ENCODE measurements at regions not wholly inside any gene's neighbourhood (a gene's known extent, or its start where the extent isn't known, plus 50 kb on each side); places are given as distances from the start of the nearest gene placed in this dataset.

DNA sequence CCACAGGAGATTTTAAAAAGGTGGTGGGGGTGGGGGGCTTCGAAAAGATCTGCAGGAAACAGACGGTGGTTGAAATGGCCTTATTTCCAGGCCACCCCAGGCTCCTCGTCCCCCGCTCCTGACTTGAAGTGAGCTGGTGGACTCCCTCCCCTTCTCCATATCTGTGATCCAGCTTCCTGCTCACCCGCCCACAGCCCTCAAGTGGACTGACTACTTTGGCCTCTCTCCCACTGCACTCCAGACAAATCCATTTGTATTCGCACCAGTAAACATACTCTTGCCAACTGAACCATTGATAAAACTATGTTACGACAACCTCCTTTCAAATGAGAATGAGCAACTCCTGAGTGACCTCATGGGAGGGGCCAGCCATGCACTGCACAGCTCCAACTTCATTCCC lies 259.5 kb downstream of the COL4A1 start:
- TF ChIP-seq, protein P1, sequence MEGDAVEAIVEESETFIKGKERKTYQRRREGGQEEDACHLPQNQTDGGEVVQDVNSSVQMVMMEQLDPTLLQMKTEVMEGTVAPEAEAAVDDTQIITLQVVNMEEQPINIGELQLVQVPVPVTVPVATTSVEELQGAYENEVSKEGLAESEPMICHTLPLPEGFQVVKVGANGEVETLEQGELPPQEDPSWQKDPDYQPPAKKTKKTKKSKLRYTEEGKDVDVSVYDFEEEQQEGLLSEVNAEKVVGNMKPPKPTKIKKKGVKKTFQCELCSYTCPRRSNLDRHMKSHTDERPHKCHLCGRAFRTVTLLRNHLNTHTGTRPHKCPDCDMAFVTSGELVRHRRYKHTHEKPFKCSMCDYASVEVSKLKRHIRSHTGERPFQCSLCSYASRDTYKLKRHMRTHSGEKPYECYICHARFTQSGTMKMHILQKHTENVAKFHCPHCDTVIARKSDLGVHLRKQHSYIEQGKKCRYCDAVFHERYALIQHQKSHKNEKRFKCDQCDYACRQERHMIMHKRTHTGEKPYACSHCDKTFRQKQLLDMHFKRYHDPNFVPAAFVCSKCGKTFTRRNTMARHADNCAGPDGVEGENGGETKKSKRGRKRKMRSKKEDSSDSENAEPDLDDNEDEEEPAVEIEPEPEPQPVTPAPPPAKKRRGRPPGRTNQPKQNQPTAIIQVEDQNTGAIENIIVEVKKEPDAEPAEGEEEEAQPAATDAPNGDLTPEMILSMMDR (conservative IDR thresholded peaks at IDR 0.05; ENCODE audit: low read depth in 2 of 2), result no peak
- TF ChIP-seq, protein P2, sequence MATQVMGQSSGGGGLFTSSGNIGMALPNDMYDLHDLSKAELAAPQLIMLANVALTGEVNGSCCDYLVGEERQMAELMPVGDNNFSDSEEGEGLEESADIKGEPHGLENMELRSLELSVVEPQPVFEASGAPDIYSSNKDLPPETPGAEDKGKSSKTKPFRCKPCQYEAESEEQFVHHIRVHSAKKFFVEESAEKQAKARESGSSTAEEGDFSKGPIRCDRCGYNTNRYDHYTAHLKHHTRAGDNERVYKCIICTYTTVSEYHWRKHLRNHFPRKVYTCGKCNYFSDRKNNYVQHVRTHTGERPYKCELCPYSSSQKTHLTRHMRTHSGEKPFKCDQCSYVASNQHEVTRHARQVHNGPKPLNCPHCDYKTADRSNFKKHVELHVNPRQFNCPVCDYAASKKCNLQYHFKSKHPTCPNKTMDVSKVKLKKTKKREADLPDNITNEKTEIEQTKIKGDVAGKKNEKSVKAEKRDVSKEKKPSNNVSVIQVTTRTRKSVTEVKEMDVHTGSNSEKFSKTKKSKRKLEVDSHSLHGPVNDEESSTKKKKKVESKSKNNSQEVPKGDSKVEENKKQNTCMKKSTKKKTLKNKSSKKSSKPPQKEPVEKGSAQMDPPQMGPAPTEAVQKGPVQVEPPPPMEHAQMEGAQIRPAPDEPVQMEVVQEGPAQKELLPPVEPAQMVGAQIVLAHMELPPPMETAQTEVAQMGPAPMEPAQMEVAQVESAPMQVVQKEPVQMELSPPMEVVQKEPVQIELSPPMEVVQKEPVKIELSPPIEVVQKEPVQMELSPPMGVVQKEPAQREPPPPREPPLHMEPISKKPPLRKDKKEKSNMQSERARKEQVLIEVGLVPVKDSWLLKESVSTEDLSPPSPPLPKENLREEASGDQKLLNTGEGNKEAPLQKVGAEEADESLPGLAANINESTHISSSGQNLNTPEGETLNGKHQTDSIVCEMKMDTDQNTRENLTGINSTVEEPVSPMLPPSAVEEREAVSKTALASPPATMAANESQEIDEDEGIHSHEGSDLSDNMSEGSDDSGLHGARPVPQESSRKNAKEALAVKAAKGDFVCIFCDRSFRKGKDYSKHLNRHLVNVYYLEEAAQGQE (IDR thresholded peaks at IDR 0.05; ENCODE audit: unreplicated experiment), result no peak
- TF ChIP-seq EZH2phosphoT487 (IDR thresholded peaks at IDR 0.05; ENCODE audit: unreplicated experiment) (no peak), EZH2 (IDR thresholded peaks at IDR 0.05; ENCODE audit: low read depth, unreplicated experiment) (no peak), NANOG (IDR thresholded peaks at IDR 0.05; ENCODE audit: borderline replicate concordance) (no peak), CREB1 (CRISPR knock-in tag; IDR thresholded peaks at IDR 0.05; ENCODE audit: low read depth) (no peak), POLR2AphosphoS5 (IDR thresholded peaks at IDR 0.05; ENCODE audit: low read depth) (no peak), STAT1 (IDR thresholded peaks at IDR 0.05; ENCODE audit: unreplicated experiment) (no peak), ZNF331 (CRISPR knock-in tag; IDR thresholded peaks at IDR 0.05; ENCODE audit: low read depth) (no peak), JUNB (IDR thresholded peaks at IDR 0.05; ENCODE audit: unreplicated experiment) (no peak)
- TF ChIP-seq, protein P3, sequence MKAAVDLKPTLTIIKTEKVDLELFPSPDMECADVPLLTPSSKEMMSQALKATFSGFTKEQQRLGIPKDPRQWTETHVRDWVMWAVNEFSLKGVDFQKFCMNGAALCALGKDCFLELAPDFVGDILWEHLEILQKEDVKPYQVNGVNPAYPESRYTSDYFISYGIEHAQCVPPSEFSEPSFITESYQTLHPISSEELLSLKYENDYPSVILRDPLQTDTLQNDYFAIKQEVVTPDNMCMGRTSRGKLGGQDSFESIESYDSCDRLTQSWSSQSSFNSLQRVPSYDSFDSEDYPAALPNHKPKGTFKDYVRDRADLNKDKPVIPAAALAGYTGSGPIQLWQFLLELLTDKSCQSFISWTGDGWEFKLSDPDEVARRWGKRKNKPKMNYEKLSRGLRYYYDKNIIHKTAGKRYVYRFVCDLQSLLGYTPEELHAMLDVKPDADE (IDR thresholded peaks at IDR 0.05), result no peak
